ENCODE measurements at regions not wholly inside any gene's neighbourhood (a gene's known extent, or its start where the extent isn't known, plus 50 kb on each side); places are given as distances from the start of the nearest gene placed in this dataset.

DNA sequence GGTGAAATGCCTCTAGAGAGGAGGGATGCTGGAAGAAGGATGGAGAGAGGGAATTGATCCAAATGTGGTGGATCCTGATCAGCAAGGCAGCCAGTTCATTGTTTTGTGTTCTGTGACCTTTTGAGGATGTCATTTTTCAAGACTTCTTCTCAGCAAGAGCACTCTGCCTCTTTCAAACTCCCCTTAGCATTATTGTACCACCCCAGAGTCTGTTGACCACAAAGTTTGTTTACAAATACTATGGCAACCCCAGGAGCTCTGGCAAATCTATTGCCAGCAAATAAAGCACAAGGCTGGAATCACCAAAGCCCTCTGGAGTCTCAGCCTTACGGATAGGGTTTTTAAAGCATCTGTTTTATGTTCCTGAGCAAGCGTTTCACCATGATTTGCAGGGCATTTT, 76.2 kb upstream of the SLC1A3 start:
- TF ChIP-seq POLR2A (IDR thresholded peaks at IDR 0.05; ENCODE audit: low read depth, low read length), result no peak
- no peak for TF ChIP-seq POLR2AphosphoS5 (IDR thresholded peaks at IDR 0.05; ENCODE audit: low read depth, low read length)

All from GM12892 (cell line).